GM12865 (cell line): ENCODE measurements at regions not wholly inside any gene's neighbourhood (a gene's known extent, or its start where the extent isn't known, plus 50 kb on each side); places are given as distances from the start of the nearest gene placed in this dataset.

Experiments used
- DNase-seq: peaks from one replicate; pipeline ENCODE4 v3.0.0; 2010; ENCODE audit warnings: low read depth
- H3K4me3 ChIP-seq: 2 replicates; pipeline ENCODE4 v1.5.1; 2011; ENCODE audit warnings: mild to moderate bottlenecking, low read depth, low read length, control low read depth
- TF ChIP-seq, protein P1 (sequence below): IDR thresholded peaks from 2 replicates; pipeline ENCODE4 v1.5.1; 2011; ENCODE audit warnings: low read length, control low read depth, low read depth, inconsistent platforms; ENCODE audit not compliant: insufficient read depth; ENCODE audit errors: missing control alignments

DNA sequence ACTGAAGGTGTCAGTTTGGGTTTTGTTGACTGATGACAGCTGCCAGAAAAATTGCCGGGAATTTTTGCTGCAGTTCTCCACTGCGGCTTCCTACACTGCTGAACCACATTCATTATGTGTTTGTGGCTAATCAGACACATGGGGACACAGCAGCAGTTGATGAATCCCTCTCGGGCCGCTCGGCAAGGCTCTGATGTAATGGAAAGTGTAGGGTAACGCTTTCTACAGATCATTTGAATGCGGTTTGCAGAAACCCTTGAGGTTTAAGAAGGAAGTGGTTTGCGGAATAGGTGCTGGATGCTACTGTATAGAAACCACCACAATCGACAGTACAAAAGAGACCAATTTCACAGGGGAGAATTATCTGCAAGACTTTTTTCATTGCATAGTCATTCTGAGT lies 138.7 kb upstream of the SASH1 start:
- TF ChIP-seq, protein P1, sequence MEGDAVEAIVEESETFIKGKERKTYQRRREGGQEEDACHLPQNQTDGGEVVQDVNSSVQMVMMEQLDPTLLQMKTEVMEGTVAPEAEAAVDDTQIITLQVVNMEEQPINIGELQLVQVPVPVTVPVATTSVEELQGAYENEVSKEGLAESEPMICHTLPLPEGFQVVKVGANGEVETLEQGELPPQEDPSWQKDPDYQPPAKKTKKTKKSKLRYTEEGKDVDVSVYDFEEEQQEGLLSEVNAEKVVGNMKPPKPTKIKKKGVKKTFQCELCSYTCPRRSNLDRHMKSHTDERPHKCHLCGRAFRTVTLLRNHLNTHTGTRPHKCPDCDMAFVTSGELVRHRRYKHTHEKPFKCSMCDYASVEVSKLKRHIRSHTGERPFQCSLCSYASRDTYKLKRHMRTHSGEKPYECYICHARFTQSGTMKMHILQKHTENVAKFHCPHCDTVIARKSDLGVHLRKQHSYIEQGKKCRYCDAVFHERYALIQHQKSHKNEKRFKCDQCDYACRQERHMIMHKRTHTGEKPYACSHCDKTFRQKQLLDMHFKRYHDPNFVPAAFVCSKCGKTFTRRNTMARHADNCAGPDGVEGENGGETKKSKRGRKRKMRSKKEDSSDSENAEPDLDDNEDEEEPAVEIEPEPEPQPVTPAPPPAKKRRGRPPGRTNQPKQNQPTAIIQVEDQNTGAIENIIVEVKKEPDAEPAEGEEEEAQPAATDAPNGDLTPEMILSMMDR: no peak
- DNase-seq: peak; percentile 77
- no peak overlapping the region for H3K4me3 ChIP-seq

DNA sequence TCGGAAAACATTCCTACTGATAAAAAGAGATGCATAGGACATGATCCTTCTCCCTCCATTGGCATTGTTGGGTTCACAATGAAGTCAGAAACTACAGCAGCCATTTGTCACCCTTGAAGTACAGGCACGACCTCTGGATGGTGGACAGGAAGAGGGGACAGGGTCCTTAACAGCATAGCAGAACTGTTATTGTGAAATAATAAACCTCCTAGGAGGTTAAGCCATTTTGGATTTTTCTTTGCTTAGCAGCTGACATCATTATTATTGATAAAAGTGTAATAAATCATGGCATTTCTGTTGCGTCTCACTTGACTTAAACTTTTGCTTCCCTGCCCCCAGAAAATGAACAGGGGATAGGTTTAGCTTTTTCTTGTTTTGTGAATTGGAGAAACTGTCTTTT lies 134.3 kb upstream of the SASH1 start:
- TF ChIP-seq, protein P1: no peak
- no peak for DNase-seq
- H3K4me3 ChIP-seq: no peak overlapping the region

DNA sequence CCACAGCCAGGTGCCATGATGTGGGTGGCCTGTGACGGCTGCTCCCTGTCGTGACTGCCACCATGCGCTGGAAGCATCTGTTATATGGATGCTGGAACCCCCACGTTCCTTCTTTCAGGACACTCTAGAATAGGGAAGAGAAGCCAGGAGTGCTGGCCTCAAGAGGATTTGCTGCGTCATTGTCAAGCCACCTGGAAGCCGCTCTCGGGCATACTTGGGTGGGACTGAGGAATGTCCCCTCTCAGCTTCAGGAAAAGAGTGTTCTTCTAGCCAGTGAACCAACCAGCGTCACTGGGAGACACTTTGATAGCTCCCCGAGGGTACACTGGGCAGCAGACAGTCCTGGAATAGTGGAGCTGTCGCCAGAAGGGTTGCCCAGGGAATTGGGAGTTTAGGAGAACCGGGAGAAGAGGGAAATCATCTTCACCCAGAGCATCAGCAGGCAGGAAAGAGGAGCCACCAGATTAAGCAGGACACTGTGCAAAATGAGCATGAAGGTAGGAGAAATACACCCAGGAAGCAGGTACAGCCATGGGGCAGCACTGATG lies 130.8 kb upstream of the SASH1 start:
- TF ChIP-seq, protein P1: no peak
- no peak for DNase-seq
- H3K4me3 ChIP-seq: no peak overlapping the region

DNA sequence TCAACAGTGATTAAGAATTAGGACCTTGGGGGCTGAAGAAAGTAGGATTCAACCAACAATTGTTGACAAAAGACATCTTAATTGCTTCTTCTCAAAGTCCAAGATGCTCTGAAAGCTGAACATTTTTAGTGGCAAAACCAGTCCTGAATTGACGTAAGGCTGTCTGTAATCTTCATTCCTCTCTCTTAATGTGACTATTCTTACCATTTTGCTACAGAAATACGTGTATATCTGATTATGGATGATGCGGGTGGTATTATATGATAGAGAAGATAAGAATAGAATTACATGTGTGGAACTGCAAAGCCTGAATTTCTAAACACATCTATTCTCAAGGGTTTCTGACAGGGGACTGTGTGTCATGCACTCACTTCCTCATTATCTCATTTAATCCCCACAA lies 130.3 kb upstream of the SASH1 start:
- no peak overlapping the region for H3K4me3 ChIP-seq
- DNase-seq: no peak
- TF ChIP-seq, protein P1: no peak

DNA sequence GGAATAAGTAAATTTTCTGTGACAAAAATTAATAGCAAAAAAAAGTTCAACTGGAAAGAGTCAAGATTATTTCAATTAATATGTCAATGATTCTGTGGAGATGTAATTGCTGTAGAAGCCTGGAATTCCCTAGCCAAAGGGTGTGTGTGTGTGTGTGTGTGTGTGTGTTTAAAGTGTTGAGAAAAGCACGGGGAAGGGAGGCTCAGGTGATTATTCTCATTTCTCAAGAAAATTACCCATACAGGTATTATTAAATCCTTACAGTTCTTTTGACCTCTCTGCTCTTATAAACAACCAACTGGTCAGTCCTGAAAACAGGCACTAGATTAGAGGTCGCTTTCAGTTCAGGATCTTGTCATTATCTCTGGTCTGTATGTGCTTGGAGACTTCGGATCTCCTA lies 129.3 kb upstream of the SASH1 start:
- DNase-seq: no peak
- TF ChIP-seq, protein P1: no peak
- H3K4me3 ChIP-seq: no peak overlapping the region

DNA sequence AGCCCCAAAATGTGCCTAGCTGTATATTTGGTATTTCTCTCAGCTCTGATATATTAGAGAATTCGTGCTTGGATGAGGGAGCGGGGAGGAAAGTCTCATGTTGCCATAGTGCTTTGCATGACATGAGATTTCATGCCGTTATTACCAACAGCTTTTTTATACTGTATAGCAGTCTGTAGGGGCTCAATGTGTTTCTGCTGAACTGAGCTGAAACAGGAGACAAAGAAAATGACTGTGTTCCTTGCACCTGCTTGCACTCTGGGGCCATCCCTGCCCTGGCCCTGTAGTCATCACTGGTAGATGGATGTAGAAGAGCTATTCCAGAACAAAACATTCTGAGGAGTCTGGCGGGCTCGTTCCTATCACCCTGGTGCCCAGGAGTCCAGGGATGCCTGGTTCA lies 128.0 kb upstream of the SASH1 start:
- no peak for DNase-seq
- TF ChIP-seq, protein P1: no peak
- no peak overlapping the region for H3K4me3 ChIP-seq

DNA sequence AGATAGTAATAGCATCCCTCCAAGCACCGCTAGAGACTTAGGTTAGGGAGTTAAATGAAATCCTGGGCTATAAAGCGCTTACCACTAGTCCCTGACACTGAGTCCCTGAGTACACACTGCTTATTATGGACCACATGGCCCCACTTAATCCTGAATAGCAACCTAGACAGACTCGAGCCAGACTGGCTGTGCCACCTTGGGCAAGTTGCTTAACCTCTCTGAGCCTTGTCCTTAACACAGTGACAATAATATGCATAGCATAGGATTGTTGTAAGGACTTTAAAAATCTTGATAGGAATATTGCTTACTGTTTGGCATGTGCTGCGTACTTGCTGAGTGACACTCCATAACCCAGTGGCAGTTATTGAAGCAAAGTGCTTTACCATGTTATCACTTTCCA lies 125.6 kb upstream of the SASH1 start:
- TF ChIP-seq, protein P1: no peak
- no peak for DNase-seq
- H3K4me3 ChIP-seq: no peak overlapping the region
